ENCODE measurements at regions not wholly inside any gene's neighbourhood (a gene's known extent, or its start where the extent isn't known, plus 50 kb on each side); places are given as distances from the start of the nearest gene placed in this dataset.

- ATAC-seq: peak; percentile 22; the same call in 2 of the 3 replicates
- TF ChIP-seq CSRNP3 (CRISPR knock-in tag; IDR thresholded peaks at IDR 0.05) (no peak), ISL1 (CRISPR knock-in tag; IDR thresholded peaks at IDR 0.05) (peak; percentile 60)
Measured at GRCh38 chr2:176931588-176932563, 280.7 kb upstream of the HNRNPA3 start.

- ATAC-seq: no peak
- TF ChIP-seq ZNF565 (CRISPR knock-in tag; conservative IDR thresholded peaks at IDR 0.05; ENCODE audit: low read depth) (no peak), CREB5 (CRISPR knock-in tag; IDR thresholded peaks at IDR 0.05; ENCODE audit: low read depth) (no peak), ARNTL (CRISPR knock-in tag; IDR thresholded peaks at IDR 0.05; ENCODE audit: borderline replicate concordance, low read depth) (no peak), GLIS3 (CRISPR knock-in tag; IDR thresholded peaks at IDR 0.05) (no peak), ZFP3 (CRISPR knock-in tag; IDR thresholded peaks at IDR 0.05) (no peak), CSDC2 (CRISPR knock-in tag; IDR thresholded peaks at IDR 0.05) (no peak), ZC3H10 (CRISPR knock-in tag; IDR thresholded peaks at IDR 0.05) (no peak), OSR1 (CRISPR knock-in tag; IDR thresholded peaks at IDR 0.05) (no peak), TOX (CRISPR knock-in tag; IDR thresholded peaks at IDR 0.05; ENCODE audit: borderline replicate concordance) (no peak), SNAI2 (CRISPR knock-in tag; IDR thresholded peaks at IDR 0.05) (no peak), PATZ1 (CRISPR knock-in tag; IDR thresholded peaks at IDR 0.05; ENCODE audit: borderline replicate concordance) (no peak), TSHZ2 (CRISPR knock-in tag; IDR thresholded peaks at IDR 0.05) (no peak), ISL1 (CRISPR knock-in tag; IDR thresholded peaks at IDR 0.05) (no peak), TCF4 (CRISPR knock-in tag; IDR thresholded peaks at IDR 0.05; ENCODE audit: borderline replicate concordance) (no peak), ESRRG (CRISPR knock-in tag; IDR thresholded peaks at IDR 0.05) (no peak), POU6F1 (CRISPR knock-in tag; IDR thresholded peaks at IDR 0.05; ENCODE audit: borderline replicate concordance, low read depth) (no peak), ZNF70 (CRISPR knock-in tag; IDR thresholded peaks at IDR 0.05) (no peak)
Measured at GRCh38 chr2:176934131-176934530, 278.5 kb upstream of the HNRNPA3 start.

GRCh38 chr2:176934869-176935415 lies 277.7 kb upstream of the HNRNPA3 start:
- TF ChIP-seq POU6F1 (CRISPR knock-in tag; IDR thresholded peaks at IDR 0.05; ENCODE audit: borderline replicate concordance, low read depth) (no peak), ARNTL (CRISPR knock-in tag; IDR thresholded peaks at IDR 0.05; ENCODE audit: borderline replicate concordance, low read depth) (no peak), TOX (CRISPR knock-in tag; IDR thresholded peaks at IDR 0.05; ENCODE audit: borderline replicate concordance) (no peak), BACH2 (CRISPR knock-in tag; IDR thresholded peaks at IDR 0.05; ENCODE audit: borderline replicate concordance) (no peak), SNAI2 (CRISPR knock-in tag; IDR thresholded peaks at IDR 0.05) (no peak), TSHZ2 (CRISPR knock-in tag; IDR thresholded peaks at IDR 0.05) (no peak)
- no peak for ATAC-seq
